Suprapubic skin (tissue), 4 donors: ENCODE measurements at regions not wholly inside any gene's neighbourhood (a gene's known extent, or its start where the extent isn't known, plus 50 kb on each side); places are given as distances from the start of the nearest gene placed in this dataset.

ENCODE experiments used
- DNase-seq, 2 donors: peaks; one replicate each; pipeline ENCODE4 v3.0.0-alpha.2; 2019; ENCODE audit warnings: low spot score in 2 of 2
- H3K27ac ChIP-seq: fragments of 200-600 bp; sonication (generic); one replicate; pipeline ENCODE4 v1.5.1; 2019
- H3K27me3 ChIP-seq: fragments of 200-600 bp; sonication (generic); one replicate; pipeline ENCODE4 v1.5.1; 2019
- H3K36me3 ChIP-seq: fragments of 200-600 bp; sonication (generic); one replicate; pipeline ENCODE4 v1.5.1; 2019
- H3K4me1 ChIP-seq: fragments of 200-600 bp; sonication (generic); one replicate; pipeline ENCODE4 v1.5.1; 2019
- H3K4me3 ChIP-seq: fragments of 200-600 bp; sonication (generic); one replicate; pipeline ENCODE4 v1.5.1; 2019; ENCODE audit warnings: mild to moderate bottlenecking
- H3K9me3 ChIP-seq: fragments of 200-600 bp; sonication (generic); one replicate; pipeline ENCODE4 v1.5.1; 2019
- EP300 ChIP-seq: sonication (generic); formaldehyde crosslinking; IDR thresholded peaks from one replicate; pipeline ENCODE4 v1.6.1; 2017; ENCODE audit warnings: antibody characterized with exemption
- POLR2A ChIP-seq, 2 donors: fragments of 450-650 bp; IDR thresholded peaks; one replicate each; pipeline ENCODE4 v1.6.1; 2017; ENCODE audit warnings: antibody characterized with exemption in 2 of 2, mild to moderate bottlenecking in 2 of 2, moderate library complexity in 2 of 2
- POLR2AphosphoS5 ChIP-seq, 3 donors: sonication (generic); formaldehyde crosslinking; IDR thresholded peaks; one replicate each; pipeline ENCODE4 v1.6.1; 2017; ENCODE audit warnings: antibody characterized with exemption in 3 of 3
- WGBS: methylation state at CpG from one replicate; pipeline ENCODE4 v1.1.5; 2018; 5-methylcytosine and 5-hydroxymethylcytosine counted together
- TF ChIP-seq, protein P1 (sequence below), 2 donors: fragments of 200-600 bp in 1 of 2; fragments of 450-650 bp in 1 of 2; sonication (generic) in 1 of 2; IDR thresholded peaks; one replicate each; pipeline ENCODE4 v1.5.1; 2016 to 2019; ENCODE audit warnings: antibody characterized with exemption in 2 of 2, mild to moderate bottlenecking in 1 of 2, moderate library complexity in 1 of 2

DNA sequence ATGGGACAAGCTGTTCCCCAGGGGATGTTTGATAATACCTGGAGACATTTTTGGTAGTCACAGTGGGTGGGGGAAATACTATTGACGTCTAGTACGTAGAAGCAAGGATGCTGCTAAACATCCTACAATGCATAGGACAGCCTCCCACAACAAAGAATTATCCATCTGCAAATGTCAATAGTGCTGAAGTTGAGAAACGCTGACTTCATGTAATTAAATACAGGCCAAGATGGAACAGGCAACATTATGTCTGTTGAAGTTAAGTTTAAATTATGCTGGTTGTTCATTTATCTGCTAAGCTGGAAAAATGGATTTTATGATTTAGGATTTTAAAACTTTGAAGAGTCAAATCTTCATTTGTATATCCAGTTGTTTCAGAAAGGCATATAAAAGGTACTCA lies 341.2 kb upstream of the DYNLRB2 start:
- no peak overlapping the region for H3K4me3 ChIP-seq
- DNase-seq = no peak
- WGBS = 85% methylated on average over 3 of the region's 3 CpGs
- TF ChIP-seq POLR2AphosphoS5 (IDR thresholded peaks at IDR 0.05) (no peak), POLR2A (IDR thresholded peaks at IDR 0.05) (no peak), EP300 (no peak)
- TF ChIP-seq, protein P1, sequence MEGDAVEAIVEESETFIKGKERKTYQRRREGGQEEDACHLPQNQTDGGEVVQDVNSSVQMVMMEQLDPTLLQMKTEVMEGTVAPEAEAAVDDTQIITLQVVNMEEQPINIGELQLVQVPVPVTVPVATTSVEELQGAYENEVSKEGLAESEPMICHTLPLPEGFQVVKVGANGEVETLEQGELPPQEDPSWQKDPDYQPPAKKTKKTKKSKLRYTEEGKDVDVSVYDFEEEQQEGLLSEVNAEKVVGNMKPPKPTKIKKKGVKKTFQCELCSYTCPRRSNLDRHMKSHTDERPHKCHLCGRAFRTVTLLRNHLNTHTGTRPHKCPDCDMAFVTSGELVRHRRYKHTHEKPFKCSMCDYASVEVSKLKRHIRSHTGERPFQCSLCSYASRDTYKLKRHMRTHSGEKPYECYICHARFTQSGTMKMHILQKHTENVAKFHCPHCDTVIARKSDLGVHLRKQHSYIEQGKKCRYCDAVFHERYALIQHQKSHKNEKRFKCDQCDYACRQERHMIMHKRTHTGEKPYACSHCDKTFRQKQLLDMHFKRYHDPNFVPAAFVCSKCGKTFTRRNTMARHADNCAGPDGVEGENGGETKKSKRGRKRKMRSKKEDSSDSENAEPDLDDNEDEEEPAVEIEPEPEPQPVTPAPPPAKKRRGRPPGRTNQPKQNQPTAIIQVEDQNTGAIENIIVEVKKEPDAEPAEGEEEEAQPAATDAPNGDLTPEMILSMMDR (IDR thresholded peaks at IDR 0.05) = no peak
- no peaks in the 10 kb centered on the region for H3K27me3 ChIP-seq
- no peak overlapping the region for H3K27ac ChIP-seq
- no peaks in the 10 kb centered on the region for H3K36me3 ChIP-seq
- peaks cover 30% of the 10 kb centered on the region for H3K4me1 ChIP-seq
- no peaks in the 10 kb centered on the region for H3K9me3 ChIP-seq

DNA sequence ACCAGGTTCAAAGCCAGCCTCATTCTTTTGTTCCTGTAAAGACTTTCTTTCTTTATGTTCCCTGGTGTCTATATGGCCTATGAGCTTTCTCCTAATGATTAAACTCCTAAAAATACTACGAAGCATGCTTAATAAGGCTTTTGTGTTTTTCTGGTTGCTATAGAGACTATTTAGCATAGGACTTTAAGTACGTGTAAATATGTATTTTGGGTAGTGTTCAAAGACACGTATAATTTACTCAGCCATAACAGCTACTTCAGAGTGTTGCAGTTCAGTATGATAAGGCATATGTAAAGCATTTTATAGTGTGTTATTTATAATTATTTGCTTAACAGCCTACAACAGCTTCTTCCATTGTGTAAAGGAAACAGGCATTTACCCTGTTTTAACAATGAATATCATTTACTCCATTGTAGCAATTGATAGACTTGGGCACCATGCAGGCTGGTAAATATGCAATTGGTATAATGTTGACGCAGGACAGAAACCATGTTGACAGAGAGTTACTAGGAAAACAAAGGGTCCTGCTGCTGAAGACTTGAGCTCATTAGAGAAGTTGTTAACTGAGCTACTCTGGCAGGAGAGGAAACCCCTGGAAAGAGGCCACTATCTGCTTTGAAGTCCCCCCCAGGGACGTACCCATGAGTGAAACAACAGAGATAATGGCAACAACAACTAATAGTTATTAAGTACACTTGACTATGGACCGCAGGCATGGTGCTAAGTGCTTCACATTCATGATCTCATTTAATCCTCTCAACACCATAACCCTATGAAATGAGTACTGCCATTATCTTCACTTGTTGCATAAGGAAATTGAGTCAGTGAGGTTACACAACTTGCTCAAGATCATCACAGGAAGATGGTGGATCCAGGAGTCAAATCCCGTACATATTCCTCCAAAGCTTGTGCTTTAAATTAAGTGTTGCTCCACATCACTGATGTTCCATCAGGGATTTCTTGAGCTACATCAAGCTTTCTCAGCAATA lies 342.2 kb upstream of the DYNLRB2 start:
- no peak for DNase-seq
- 51% methylated on average over 7 of the region's 7 CpGs for WGBS

DNA sequence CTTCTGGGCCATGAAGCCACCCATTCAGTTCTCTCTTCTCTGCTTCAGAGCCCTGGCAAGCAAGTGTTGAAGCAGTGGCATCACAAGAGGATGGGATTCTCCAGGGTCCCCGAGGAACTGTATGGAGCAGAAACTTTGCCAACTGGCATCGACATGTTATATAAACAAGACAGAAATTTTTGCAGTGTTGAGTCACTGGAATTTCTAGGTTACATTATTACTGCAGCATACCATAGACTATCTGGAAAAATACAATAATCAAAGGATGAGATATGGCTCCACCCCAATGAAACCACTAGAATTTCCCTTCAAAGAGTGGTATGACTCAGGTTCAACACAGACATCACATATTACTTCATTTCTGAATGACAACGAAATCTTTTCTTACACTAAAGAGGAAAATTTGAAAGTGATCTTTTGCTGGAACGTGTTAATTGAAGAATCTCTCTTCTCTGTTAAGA lies 343.0 kb upstream of the DYNLRB2 start:
- WGBS = 23% methylated on average over 4 of the region's 4 CpGs
- DNase-seq = no peak
- TF ChIP-seq, protein P1 (IDR thresholded peaks at IDR 0.05) = no peak
- TF ChIP-seq POLR2AphosphoS5 (IDR thresholded peaks at IDR 0.05) (no peak), EP300 (no peak), POLR2A (IDR thresholded peaks at IDR 0.05) (no peak)
- no peaks in the 10 kb centered on the region for H3K36me3 ChIP-seq
- no peak overlapping the region for H3K4me3 ChIP-seq
- no peaks in the 10 kb centered on the region for H3K27me3 ChIP-seq
- no peak overlapping the region for H3K27ac ChIP-seq
- no peaks in the 10 kb centered on the region for H3K9me3 ChIP-seq
- peaks cover 18% of the 10 kb centered on the region for H3K4me1 ChIP-seq

More for the DNA sequence above, 342.2 kb upstream of the DYNLRB2 start:
- Histone ChIP-seq H3K4me1 (peaks cover 26% of the 10 kb centered on the region), H3K36me3 (no peaks in the 10 kb centered on the region), H3K4me3 (no peak overlapping the region), H3K9me3 (no peaks in the 10 kb centered on the region), H3K27me3 (no peaks in the 10 kb centered on the region), H3K27ac (no peak overlapping the region)
- TF ChIP-seq, protein P1 (IDR thresholded peaks at IDR 0.05) = no peak
- TF ChIP-seq POLR2A (IDR thresholded peaks at IDR 0.05) (no peak), EP300 (no peak), POLR2AphosphoS5 (IDR thresholded peaks at IDR 0.05) (no peak)

DNA sequence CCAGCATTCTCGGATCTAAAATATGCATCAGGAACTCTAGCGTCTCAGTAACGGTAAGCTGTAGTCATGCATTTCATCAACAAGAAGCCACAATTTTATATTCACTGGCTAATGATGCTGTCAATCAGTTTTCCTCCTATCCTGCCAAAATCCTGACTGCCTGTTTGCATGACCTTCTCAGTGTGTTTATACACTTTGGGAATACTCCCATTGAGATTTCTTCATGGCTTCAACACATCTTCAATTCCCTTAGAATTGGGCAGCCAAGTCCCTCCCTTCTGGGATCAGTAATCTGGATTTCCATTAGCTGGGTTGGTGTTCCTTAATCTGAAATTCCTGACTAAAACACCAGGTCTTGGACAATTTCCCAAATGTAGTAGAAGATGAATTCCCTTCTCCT lies 348.9 kb upstream of the DYNLRB2 start:
- Histone ChIP-seq H3K27me3 (no peaks in the 10 kb centered on the region), H3K36me3 (no peaks in the 10 kb centered on the region), H3K4me3 (no peak overlapping the region), H3K27ac (no peak overlapping the region), H3K9me3 (no peaks in the 10 kb centered on the region), H3K4me1 (no peaks in the 10 kb centered on the region)
- TF ChIP-seq EP300 (no peak), POLR2A (IDR thresholded peaks at IDR 0.05) (no peak), POLR2AphosphoS5 (IDR thresholded peaks at IDR 0.05) (no peak)
- TF ChIP-seq, protein P1 (IDR thresholded peaks at IDR 0.05) = no peak
- 80% methylated on average over 3 of the region's 3 CpGs for WGBS
- no peak for DNase-seq

DNA sequence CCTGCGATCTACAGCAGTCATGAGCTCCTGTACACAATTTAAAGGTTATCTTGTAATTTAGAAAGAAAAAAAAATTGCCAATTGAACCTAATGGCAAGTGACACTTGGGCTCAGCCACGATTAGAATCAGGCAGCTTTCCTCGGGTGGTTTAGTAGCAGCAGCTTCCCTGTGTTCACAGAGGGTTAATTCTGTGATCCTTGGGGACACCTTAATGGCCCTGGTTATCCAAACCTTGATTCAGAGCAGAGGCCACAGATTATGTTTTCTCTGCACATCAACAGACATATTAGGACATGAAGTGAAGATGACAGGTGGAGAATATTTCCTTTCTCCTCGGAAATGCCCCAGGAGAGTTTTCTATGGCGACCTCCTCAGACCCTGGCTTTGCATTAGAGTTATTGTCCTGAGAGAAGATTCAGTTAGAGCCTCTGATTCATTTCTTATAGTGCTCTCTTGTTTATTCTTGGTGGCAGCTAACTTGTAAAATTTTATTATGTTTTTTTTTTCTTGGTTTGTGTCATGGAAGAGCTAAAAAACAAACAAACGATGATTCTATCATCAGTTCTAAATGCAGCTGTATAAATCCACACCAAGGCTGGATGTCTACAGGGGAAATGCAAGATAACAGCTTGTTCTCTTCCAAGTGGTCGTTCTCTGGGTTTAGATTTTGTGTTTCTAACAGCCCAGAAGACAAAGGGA lies 351.2 kb upstream of the DYNLRB2 start:
- no peaks in the 10 kb centered on the region for H3K36me3 ChIP-seq
- no peak for DNase-seq
- WGBS = 81% methylated on average over 7 of the region's 7 CpGs
- no peaks in the 10 kb centered on the region for H3K4me1 ChIP-seq
- no peaks in the 10 kb centered on the region for H3K9me3 ChIP-seq
- no peak overlapping the region for H3K4me3 ChIP-seq
- H3K27ac ChIP-seq = no peak overlapping the region
- no peaks in the 10 kb centered on the region for H3K27me3 ChIP-seq
- TF ChIP-seq POLR2AphosphoS5 (IDR thresholded peaks at IDR 0.05) (no peak), EP300 (no peak), POLR2A (IDR thresholded peaks at IDR 0.05) (no peak)
- TF ChIP-seq, protein P1 (IDR thresholded peaks at IDR 0.05) = no peak
